Gastroesophageal sphincter (tissue), 4 donors: ENCODE measurements at regions not wholly inside any gene's neighbourhood (a gene's known extent, or its start where the extent isn't known, plus 50 kb on each side); places are given as distances from the start of the nearest gene placed in this dataset.
"Not testable (repeated sequence)": the region's sequence is repeated elsewhere in the genome, so short reads cannot be mapped to it uniquely, and the experiment has no call there.

ENCODE experiments used
- ATAC-seq: fragments of 150-250 bp; one replicate; pipeline ENCODE4 v1.9.1; 2016; ENCODE audit warnings: mild to moderate bottlenecking, moderate library complexity
- H3K27ac ChIP-seq, 4 donors: fragments of 200-600 bp; sonication (generic) in 3 of 4; 1 replicate in 3 of 4; 2 replicates in 1 of 4; pipeline ENCODE4 v1.5.1; 2016 to 2019
- H3K27me3 ChIP-seq: fragments of 200-600 bp; sonication (generic); one replicate; pipeline ENCODE4 v1.5.1; 2019
- H3K36me3 ChIP-seq, 2 donors: fragments of 200-600 bp; sonication (generic); one replicate each; pipeline ENCODE4 v1.5.1; 2019; ENCODE audit warnings: control low read depth in 1 of 2
- H3K4me1 ChIP-seq, 3 donors: fragments of 200-600 bp; sonication (generic); 1 replicate in 2 of 3; 2 replicates in 1 of 3; pipeline ENCODE4 v1.5.1; 2016 to 2019; ENCODE audit warnings: control low read depth in 2 of 3
- H3K4me3 ChIP-seq, 2 donors: fragments of 200-600 bp; sonication (generic); one replicate each; pipeline ENCODE4 v1.5.1; 2019; ENCODE audit warnings: mild to moderate bottlenecking in 1 of 2, moderate library complexity in 1 of 2
- H3K9me3 ChIP-seq, 3 donors: fragments of 200-600 bp; sonication (generic); one replicate each; pipeline ENCODE4 v1.5.1; 2017 to 2019; ENCODE audit warnings: control low read depth in 2 of 3
- CTCF ChIP-seq, 4 experiments: fragments of 200-600 bp in 2 of 4; fragments of 450-650 bp in 2 of 4; sonication (generic) in 1 of 4; IDR thresholded peaks; one replicate each; pipeline ENCODE4 v1.5.1; 2017 to 2019; ENCODE audit warnings: antibody characterized with exemption in 4 of 4, mild to moderate bottlenecking in 2 of 4, moderate library complexity in 2 of 4
- EP300 ChIP-seq: sonication (generic); formaldehyde crosslinking; IDR thresholded peaks from one replicate; pipeline ENCODE4 v1.6.1; 2017; ENCODE audit warnings: antibody characterized with exemption, mild to moderate bottlenecking
- POLR2A ChIP-seq, 2 donors: fragments of 450-650 bp; IDR thresholded peaks; one replicate each; pipeline ENCODE4 v1.6.1; 2017; ENCODE audit warnings: antibody characterized with exemption in 2 of 2, mild to moderate bottlenecking in 2 of 2, moderate library complexity in 1 of 2
- POLR2AphosphoS5 ChIP-seq: sonication (generic); formaldehyde crosslinking; IDR thresholded peaks from one replicate; pipeline ENCODE4 v1.6.1; 2017; ENCODE audit warnings: antibody characterized with exemption
- WGBS, 2 donors: methylation state at CpG; one replicate each; pipeline ENCODE4 v1.1.5; 2018; ENCODE audit warnings: low coverage in 1 of 2; 5-methylcytosine and 5-hydroxymethylcytosine counted together

- Histone ChIP-seq H3K4me3 (no peak overlapping the region), H3K36me3 (no peaks in the 10 kb centered on the region), H3K27me3 (no peaks in the 10 kb centered on the region), H3K27ac (peak overlapping the region; percentile 2 to 79 (median 67)), H3K9me3 (peaks cover 0 to 8% (median 0%) of the 10 kb centered on the region in 3 donors), H3K4me1 (peaks cover 0 to 24% (median 9%) of the 10 kb centered on the region in 3 donors)
- 79 to 83% methylated on average over 1 to 2 of the region's 3 CpGs for WGBS, 2 donors
- TF ChIP-seq POLR2AphosphoS5: no peak
- TF ChIP-seq POLR2A (IDR thresholded peaks at IDR 0.05): no peak
- no peak for TF ChIP-seq EP300
- no peak for TF ChIP-seq CTCF (IDR thresholded peaks at IDR 0.05)
- ATAC-seq: no peak
Measured at GRCh38 chr12:18886962-18887361, 149.0 kb downstream of the CAPZA3 start.

- peaks cover 0 to 8% (median 0%) of the 10 kb centered on the region in 3 donors for H3K9me3 ChIP-seq
- ATAC-seq: peak; percentile 58
- WGBS, 2 donors: 25 to 59% methylated on average over 3 to 4 of the region's 4 CpGs
- H3K27me3 ChIP-seq: no peaks in the 10 kb centered on the region
- H3K4me1 ChIP-seq: peaks cover 0 to 24% (median 9%) of the 10 kb centered on the region in 3 donors
- peak overlapping the region; percentile 29 to 79 (median 67) for H3K27ac ChIP-seq
- no peak overlapping the region for H3K4me3 ChIP-seq
- TF ChIP-seq EP300 (no peak), POLR2AphosphoS5 (no peak), POLR2A (IDR thresholded peaks at IDR 0.05) (no peak), CTCF (IDR thresholded peaks at IDR 0.05) (no peak)
- no peaks in the 10 kb centered on the region for H3K36me3 ChIP-seq
Measured at GRCh38 chr12:18887368-18887767, 149.4 kb downstream of the CAPZA3 start.

- Histone ChIP-seq H3K4me1 (peaks cover 0 to 24% (median 9%) of the 10 kb centered on the region in 3 donors), H3K9me3 (peaks cover 0 to 8% (median 0%) of the 10 kb centered on the region in 3 donors), H3K27ac (peak overlapping the region; percentile 29 to 79 (median 67)), H3K27me3 (no peaks in the 10 kb centered on the region), H3K4me3 (no peak overlapping the region), H3K36me3 (no peaks in the 10 kb centered on the region)
- WGBS, 2 donors: 54 to 63% methylated on average over 2 of the region's 2 CpGs
- ATAC-seq: no peak
- no peak for TF ChIP-seq CTCF (IDR thresholded peaks at IDR 0.05)
- no peak for TF ChIP-seq EP300
- no peak for TF ChIP-seq POLR2AphosphoS5
- no peak for TF ChIP-seq POLR2A (IDR thresholded peaks at IDR 0.05)
Measured at GRCh38 chr12:18888047-18888446, 150.1 kb downstream of the CAPZA3 start.

GRCh38 chr12:18890621-18891020 is 152.7 kb downstream of the CAPZA3 start:
- not testable (repeated sequence) for H3K27ac ChIP-seq, H3K27me3 ChIP-seq, H3K4me3 ChIP-seq, ATAC-seq, H3K36me3 ChIP-seq, H3K9me3 ChIP-seq
- WGBS, 2 donors: 93 to 96% methylated on average over 3 of the region's 3 CpGs
- peaks cover 0 to 24% (median 9%) of the 10 kb centered on the region in 3 donors for H3K4me1 ChIP-seq

GRCh38 chr12:18895540-18895939 is 157.6 kb downstream of the CAPZA3 start:
- Histone ChIP-seq H3K4me1 (no peaks in the 10 kb centered on the region), H3K9me3 (peaks cover 0 to 8% (median 0%) of the 10 kb centered on the region in 3 donors), H3K4me3 (no peak overlapping the region), H3K27me3 (no peaks in the 10 kb centered on the region), H3K27ac (no peak overlapping the region), H3K36me3 (no peaks in the 10 kb centered on the region)
- 100% methylated on average over 2 of the region's 9 CpGs; no CpG with 5 or more reads in 1 of the 2 donors for WGBS, 2 donors
- no peak for ATAC-seq
- TF ChIP-seq EP300 (no peak), POLR2A (IDR thresholded peaks at IDR 0.05) (no peak), CTCF (IDR thresholded peaks at IDR 0.05) (no peak), POLR2AphosphoS5 (no peak)
